ENCODE measurements at regions not wholly inside any gene's neighbourhood (a gene's known extent, or its start where the extent isn't known, plus 50 kb on each side); places are given as distances from the start of the nearest gene placed in this dataset.
A peak's percentile ranks its signal among the peaks of the same experiment; 100 is the strongest.

GRCh38 chr6:12494161-12494560, 204.0 kb downstream of the EDN1 start:
- no peaks in the 10 kb centered on the region for H3K9me2 ChIP-seq (replicated peaks; ENCODE audit: insufficient read depth, low read length)
- no peak overlapping the region for H3K4me3 ChIP-seq (ENCODE audit: low read length)
- DNase-seq = no peak
- no peaks in the 10 kb centered on the region for H3K4me1 ChIP-seq (ENCODE audit: low read length)
- H3K27ac ChIP-seq (ENCODE audit: low read length) = no peak overlapping the region
- no peak overlapping the region for H3K4me2 ChIP-seq (ENCODE audit: low read depth, low read length, poor library complexity, severe bottlenecking)
- no peaks in the 10 kb centered on the region for H3K79me2 ChIP-seq (ENCODE audit: low read length)
- no peaks in the 10 kb centered on the region for H3K27me3 ChIP-seq (ENCODE audit: low read length)
- H3K9me3 ChIP-seq (ENCODE audit: low read length) = no peaks in the 10 kb centered on the region
- no peaks in the 10 kb centered on the region for H3K36me3 ChIP-seq (ENCODE audit: insufficient read depth, low read length)
- H3K9ac ChIP-seq (ENCODE audit: low read length) = no peak overlapping the region
- H2AFZ ChIP-seq (ENCODE audit: low read length) = no peak overlapping the region
- no peaks in the 10 kb centered on the region for H4K20me1 ChIP-seq (ENCODE audit: insufficient read depth, low read depth, low read length)

GRCh38 chr6:12501990-12502389, 211.8 kb downstream of the EDN1 start:
- H3K27ac ChIP-seq (ENCODE audit: low read length) = no peak overlapping the region
- H3K4me1 ChIP-seq (ENCODE audit: low read length) = no peaks in the 10 kb centered on the region
- H3K9me2 ChIP-seq (replicated peaks; ENCODE audit: insufficient read depth, low read length) = no peaks in the 10 kb centered on the region
- H3K36me3 ChIP-seq (ENCODE audit: insufficient read depth, low read length) = no peaks in the 10 kb centered on the region
- H3K27me3 ChIP-seq (ENCODE audit: low read length) = no peaks in the 10 kb centered on the region
- no peaks in the 10 kb centered on the region for H3K9me3 ChIP-seq (ENCODE audit: low read length)
- H2AFZ ChIP-seq (ENCODE audit: low read length) = no peak overlapping the region
- H3K9ac ChIP-seq (ENCODE audit: low read length) = no peak overlapping the region
- no peak overlapping the region for H3K4me3 ChIP-seq (ENCODE audit: low read length)
- DNase-seq = no peak
- no peaks in the 10 kb centered on the region for H3K79me2 ChIP-seq (ENCODE audit: low read length)
- H3K4me2 ChIP-seq (ENCODE audit: low read depth, low read length, poor library complexity, severe bottlenecking) = no peak overlapping the region
- no peaks in the 10 kb centered on the region for H4K20me1 ChIP-seq (ENCODE audit: insufficient read depth, low read depth, low read length)

- DNase-seq = peak; percentile 74
- H4K20me1 ChIP-seq (ENCODE audit: insufficient read depth, low read depth, low read length) = no peaks in the 10 kb centered on the region
- H3K79me2 ChIP-seq (ENCODE audit: low read length) = no peaks in the 10 kb centered on the region
- H3K4me1 ChIP-seq (ENCODE audit: low read length) = no peaks in the 10 kb centered on the region
- H3K9me2 ChIP-seq (replicated peaks; ENCODE audit: insufficient read depth, low read length) = no peaks in the 10 kb centered on the region
- no peaks in the 10 kb centered on the region for H3K9me3 ChIP-seq (ENCODE audit: low read length)
- H3K4me3 ChIP-seq (ENCODE audit: low read length) = no peak overlapping the region
- no peak overlapping the region for H2AFZ ChIP-seq (ENCODE audit: low read length)
- no peaks in the 10 kb centered on the region for H3K36me3 ChIP-seq (ENCODE audit: insufficient read depth, low read length)
- H3K27ac ChIP-seq (ENCODE audit: low read length) = no peak overlapping the region
- H3K9ac ChIP-seq (ENCODE audit: low read length) = no peak overlapping the region
- no peaks in the 10 kb centered on the region for H3K27me3 ChIP-seq (ENCODE audit: low read length)
- H3K4me2 ChIP-seq (ENCODE audit: low read depth, low read length, poor library complexity, severe bottlenecking) = no peak overlapping the region
Observed at GRCh38 chr6:12504325-12504966, 212.1 kb upstream of the PHACTR1 start.

GRCh38 chr6:12505486-12505885, 211.1 kb upstream of the PHACTR1 start:
- H3K27ac ChIP-seq (ENCODE audit: low read length) = no peak overlapping the region
- H3K4me2 ChIP-seq (ENCODE audit: low read depth, low read length, poor library complexity, severe bottlenecking) = no peak overlapping the region
- no peaks in the 10 kb centered on the region for H3K79me2 ChIP-seq (ENCODE audit: low read length)
- no peaks in the 10 kb centered on the region for H3K4me1 ChIP-seq (ENCODE audit: low read length)
- H3K27me3 ChIP-seq (ENCODE audit: low read length) = no peaks in the 10 kb centered on the region
- no peak overlapping the region for H2AFZ ChIP-seq (ENCODE audit: low read length)
- no peak overlapping the region for H3K4me3 ChIP-seq (ENCODE audit: low read length)
- H4K20me1 ChIP-seq (ENCODE audit: insufficient read depth, low read depth, low read length) = no peaks in the 10 kb centered on the region
- no peak overlapping the region for H3K9ac ChIP-seq (ENCODE audit: low read length)
- DNase-seq = no peak
- no peaks in the 10 kb centered on the region for H3K9me2 ChIP-seq (replicated peaks; ENCODE audit: insufficient read depth, low read length)
- H3K9me3 ChIP-seq (ENCODE audit: low read length) = no peaks in the 10 kb centered on the region
- H3K36me3 ChIP-seq (ENCODE audit: insufficient read depth, low read length) = no peaks in the 10 kb centered on the region

- Histone ChIP-seq H3K4me2 (ENCODE audit: low read depth, low read length, poor library complexity, severe bottlenecking) (no peak overlapping the region), H3K27me3 (ENCODE audit: low read length) (no peaks in the 10 kb centered on the region), H3K27ac (ENCODE audit: low read length) (no peak overlapping the region), H4K20me1 (ENCODE audit: insufficient read depth, low read depth, low read length) (no peaks in the 10 kb centered on the region), H3K9ac (ENCODE audit: low read length) (no peak overlapping the region), H2AFZ (ENCODE audit: low read length) (no peak overlapping the region), H3K9me2 (replicated peaks; ENCODE audit: insufficient read depth, low read length) (no peaks in the 10 kb centered on the region), H3K9me3 (ENCODE audit: low read length) (no peaks in the 10 kb centered on the region), H3K4me1 (ENCODE audit: low read length) (no peaks in the 10 kb centered on the region), H3K79me2 (ENCODE audit: low read length) (no peaks in the 10 kb centered on the region), H3K36me3 (ENCODE audit: insufficient read depth, low read length) (no peaks in the 10 kb centered on the region), H3K4me3 (ENCODE audit: low read length) (no peak overlapping the region)
- no peak for DNase-seq
Observed at GRCh38 chr6:12506159-12506558, 210.4 kb upstream of the PHACTR1 start.

- no peak overlapping the region for H2AFZ ChIP-seq (ENCODE audit: low read length)
Observed at GRCh38 chr6:12507636-12508035, 208.9 kb upstream of the PHACTR1 start.

GRCh38 chr6:12508553-12508952, 208.0 kb upstream of the PHACTR1 start:
- no peaks in the 10 kb centered on the region for H3K9me2 ChIP-seq (replicated peaks; ENCODE audit: insufficient read depth, low read length)
- no peaks in the 10 kb centered on the region for H3K27me3 ChIP-seq (ENCODE audit: low read length)
- no peak overlapping the region for H3K4me2 ChIP-seq (ENCODE audit: low read depth, low read length, poor library complexity, severe bottlenecking)
- H3K79me2 ChIP-seq (ENCODE audit: low read length) = no peaks in the 10 kb centered on the region
- H3K9me3 ChIP-seq (ENCODE audit: low read length) = no peaks in the 10 kb centered on the region
- no peaks in the 10 kb centered on the region for H4K20me1 ChIP-seq (ENCODE audit: insufficient read depth, low read depth, low read length)
- no peak for DNase-seq
- no peak overlapping the region for H3K9ac ChIP-seq (ENCODE audit: low read length)
- no peak overlapping the region for H3K27ac ChIP-seq (ENCODE audit: low read length)
- H3K36me3 ChIP-seq (ENCODE audit: insufficient read depth, low read length) = no peaks in the 10 kb centered on the region
- H2AFZ ChIP-seq (ENCODE audit: low read length) = no peak overlapping the region
- no peaks in the 10 kb centered on the region for H3K4me1 ChIP-seq (ENCODE audit: low read length)
- no peak overlapping the region for H3K4me3 ChIP-seq (ENCODE audit: low read length)

More at GRCh38 chr6:12507636-12508035, 208.9 kb upstream of the PHACTR1 start:
- no peaks in the 10 kb centered on the region for H3K4me1 ChIP-seq (ENCODE audit: low read length)
- H3K4me3 ChIP-seq (ENCODE audit: low read length) = no peak overlapping the region
- no peaks in the 10 kb centered on the region for H3K27me3 ChIP-seq (ENCODE audit: low read length)
- H4K20me1 ChIP-seq (ENCODE audit: insufficient read depth, low read depth, low read length) = no peaks in the 10 kb centered on the region
- no peaks in the 10 kb centered on the region for H3K79me2 ChIP-seq (ENCODE audit: low read length)
- H3K4me2 ChIP-seq (ENCODE audit: low read depth, low read length, poor library complexity, severe bottlenecking) = no peak overlapping the region
- H3K9me2 ChIP-seq (replicated peaks; ENCODE audit: insufficient read depth, low read length) = no peaks in the 10 kb centered on the region
- H3K36me3 ChIP-seq (ENCODE audit: insufficient read depth, low read length) = no peaks in the 10 kb centered on the region
- no peaks in the 10 kb centered on the region for H3K9me3 ChIP-seq (ENCODE audit: low read length)
- no peak for DNase-seq
- H3K9ac ChIP-seq (ENCODE audit: low read length) = no peak overlapping the region
- H3K27ac ChIP-seq (ENCODE audit: low read length) = no peak overlapping the region

- Histone ChIP-seq H3K27me3 (ENCODE audit: low read length) (no peaks in the 10 kb centered on the region), H3K4me3 (ENCODE audit: low read length) (no peak overlapping the region), H4K20me1 (ENCODE audit: insufficient read depth, low read depth, low read length) (no peaks in the 10 kb centered on the region), H3K9ac (ENCODE audit: low read length) (no peak overlapping the region), H3K27ac (ENCODE audit: low read length) (no peak overlapping the region), H3K4me1 (ENCODE audit: low read length) (no peaks in the 10 kb centered on the region), H3K9me3 (ENCODE audit: low read length) (no peaks in the 10 kb centered on the region), H3K4me2 (ENCODE audit: low read depth, low read length, poor library complexity, severe bottlenecking) (no peak overlapping the region), H2AFZ (ENCODE audit: low read length) (no peak overlapping the region), H3K79me2 (ENCODE audit: low read length) (no peaks in the 10 kb centered on the region), H3K36me3 (ENCODE audit: insufficient read depth, low read length) (no peaks in the 10 kb centered on the region), H3K9me2 (replicated peaks; ENCODE audit: insufficient read depth, low read length) (no peaks in the 10 kb centered on the region)
- no peak for DNase-seq
Observed at GRCh38 chr6:12509060-12509459, 207.5 kb upstream of the PHACTR1 start.

GRCh38 chr6:12516070-12516469, 200.5 kb upstream of the PHACTR1 start:
- Histone ChIP-seq H2AFZ (ENCODE audit: low read length) (no peak overlapping the region), H3K4me1 (ENCODE audit: low read length) (no peaks in the 10 kb centered on the region), H3K79me2 (ENCODE audit: low read length) (no peaks in the 10 kb centered on the region)

More at GRCh38 chr6:12516070-12516469, 200.5 kb upstream of the PHACTR1 start:
- no peak overlapping the region for H3K4me2 ChIP-seq (ENCODE audit: low read depth, low read length, poor library complexity, severe bottlenecking)
- H3K9me2 ChIP-seq (replicated peaks; ENCODE audit: insufficient read depth, low read length) = no peaks in the 10 kb centered on the region
- no peak overlapping the region for H3K9ac ChIP-seq (ENCODE audit: low read length)
- no peak overlapping the region for H3K4me3 ChIP-seq (ENCODE audit: low read length)
- no peaks in the 10 kb centered on the region for H4K20me1 ChIP-seq (ENCODE audit: insufficient read depth, low read depth, low read length)
- H3K36me3 ChIP-seq (ENCODE audit: insufficient read depth, low read length) = no peaks in the 10 kb centered on the region
- no peaks in the 10 kb centered on the region for H3K27me3 ChIP-seq (ENCODE audit: low read length)
- H3K27ac ChIP-seq (ENCODE audit: low read length) = no peak overlapping the region
- no peak for DNase-seq
- H3K9me3 ChIP-seq (ENCODE audit: low read length) = no peaks in the 10 kb centered on the region
